HUES6 (cell line): ENCODE measurements at regions not wholly inside any gene's neighbourhood (a gene's known extent, or its start where the extent isn't known, plus 50 kb on each side); places are given as distances from the start of the nearest gene placed in this dataset.
"Not testable (repeated sequence)": the region's sequence is repeated elsewhere in the genome, so short reads cannot be mapped to it uniquely, and the experiment has no call there.

Experiments
- H3K27ac ChIP-seq: 2 replicates; pipeline ENCODE4 v1.7.0; 2013; ENCODE audit warnings: low read depth, mild to moderate bottlenecking, low read length, inconsistent platforms
- H3K27me3 ChIP-seq: 2 replicates; pipeline ENCODE4 v1.6.1; 2013; ENCODE audit warnings: low read length; ENCODE audit not compliant: control insufficient read depth, insufficient read depth
- H3K36me3 ChIP-seq: 2 replicates; pipeline ENCODE4 v1.6.1; 2013; ENCODE audit warnings: low read length; ENCODE audit not compliant: control insufficient read depth, insufficient read depth
- H3K4me1 ChIP-seq: 2 replicates; pipeline ENCODE4 v1.6.1; 2013; ENCODE audit warnings: low read length; ENCODE audit not compliant: control insufficient read depth, insufficient read depth
- H3K4me3 ChIP-seq: 2 replicates; pipeline ENCODE4 v1.5.1; 2013; ENCODE audit warnings: low read depth, low read length
- H3K9ac ChIP-seq: one replicate; pipeline ENCODE4 v1.6.1; 2013; ENCODE audit warnings: mild to moderate bottlenecking, low read length
- H3K9me3 ChIP-seq: 2 replicates; pipeline ENCODE4 v1.6.1; 2013; ENCODE audit warnings: low read depth, low read length; ENCODE audit not compliant: control insufficient read depth, insufficient read depth

- Histone ChIP-seq H3K9me3 (no peaks in the 10 kb centered on the region), H3K4me3 (no peak overlapping the region), H3K36me3 (no peaks in the 10 kb centered on the region), H3K4me1 (no peaks in the 10 kb centered on the region), H3K9ac (no peak overlapping the region), H3K27me3 (no peaks in the 10 kb centered on the region), H3K27ac (no peak overlapping the region)
Observed at GRCh38 chr21:19218163-19218562, 814.6 kb upstream of the TMPRSS15 start.

GRCh38 chr21:19224090-19224489 lies 820.5 kb upstream of the TMPRSS15 start:
- 0 out of 2 replicates have a peak, but pooled peaks cover 4% of the 10 kb centered on the region for H3K4me1 ChIP-seq

GRCh38 chr21:19228226-19228625 lies 824.6 kb upstream of the TMPRSS15 start:
- Histone ChIP-seq H3K4me3 (no peak overlapping the region), H3K9me3 (no peaks in the 10 kb centered on the region), H3K27ac (no peak overlapping the region), H3K36me3 (no peaks in the 10 kb centered on the region), H3K27me3 (no peaks in the 10 kb centered on the region), H3K9ac (no peak overlapping the region), H3K4me1 (0 out of 2 replicates have a peak, but pooled peaks cover 4% of the 10 kb centered on the region)

More at GRCh38 chr21:19224090-19224489, 820.5 kb upstream of the TMPRSS15 start:
- H3K27ac ChIP-seq: no peak overlapping the region
- H3K4me3 ChIP-seq: no peak overlapping the region
- H3K36me3 ChIP-seq: no peaks in the 10 kb centered on the region
- no peaks in the 10 kb centered on the region for H3K9me3 ChIP-seq
- H3K9ac ChIP-seq: no peak overlapping the region
- no peaks in the 10 kb centered on the region for H3K27me3 ChIP-seq

DNA sequence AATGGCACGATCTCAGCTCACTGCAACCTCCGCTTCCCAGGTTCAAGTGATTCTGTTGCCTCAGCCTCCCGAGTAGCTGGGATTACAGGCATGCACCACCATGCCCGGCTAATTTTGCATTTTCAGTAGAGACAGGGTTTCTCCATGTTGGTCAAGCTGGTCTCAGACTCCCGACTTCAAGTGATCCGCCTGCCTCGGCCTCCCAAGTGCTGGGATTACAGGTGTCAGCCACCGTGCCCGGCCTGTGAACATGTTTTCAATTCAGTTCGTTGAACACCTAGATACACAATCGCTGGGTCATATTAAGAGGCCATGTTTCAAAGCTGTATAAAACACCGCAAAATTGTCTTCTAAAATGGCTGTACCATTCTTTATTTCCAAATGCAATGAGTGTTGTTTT lies 830.3 kb upstream of the TMPRSS15 start:
- H3K27me3 ChIP-seq, H3K36me3 ChIP-seq, H3K4me1 ChIP-seq, H3K9ac ChIP-seq, H3K9me3 ChIP-seq, H3K4me3 ChIP-seq, H3K27ac ChIP-seq: not testable (repeated sequence)

DNA sequence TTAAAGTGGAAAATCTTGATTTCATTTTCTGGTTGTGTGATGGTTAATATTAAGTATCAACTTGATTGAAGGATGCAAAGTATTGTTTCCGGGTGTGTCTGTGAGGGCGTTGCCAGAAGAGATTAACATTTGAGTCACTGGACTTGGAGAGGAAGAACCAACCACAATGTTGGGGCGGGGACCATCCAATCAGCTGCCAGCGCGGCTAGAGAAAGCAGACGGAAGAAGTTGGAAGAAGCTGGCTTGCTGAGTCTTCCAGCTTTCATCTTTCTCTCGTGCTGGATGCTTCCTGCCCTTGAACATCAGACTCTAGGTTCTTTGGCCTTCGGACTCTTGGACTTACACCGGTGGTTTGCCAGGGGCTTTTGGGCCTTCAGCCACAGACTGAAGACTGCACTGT lies 832.6 kb upstream of the TMPRSS15 start:
- no peak overlapping the region for H3K27ac ChIP-seq
- no peak overlapping the region for H3K9ac ChIP-seq

GRCh38 chr21:19237608-19238007 lies 834.0 kb upstream of the TMPRSS15 start:
- no peak overlapping the region for H3K9ac ChIP-seq
- no peak overlapping the region for H3K27ac ChIP-seq
- no peaks in the 10 kb centered on the region for H3K4me1 ChIP-seq
- no peaks in the 10 kb centered on the region for H3K27me3 ChIP-seq
- H3K36me3 ChIP-seq: no peaks in the 10 kb centered on the region
- H3K4me3 ChIP-seq: no peak overlapping the region
- no peaks in the 10 kb centered on the region for H3K9me3 ChIP-seq

More for the DNA sequence above, 832.6 kb upstream of the TMPRSS15 start:
- Histone ChIP-seq H3K9me3 (no peaks in the 10 kb centered on the region), H3K4me1 (no peaks in the 10 kb centered on the region), H3K36me3 (no peaks in the 10 kb centered on the region), H3K27me3 (no peaks in the 10 kb centered on the region), H3K4me3 (no peak overlapping the region)

DNA sequence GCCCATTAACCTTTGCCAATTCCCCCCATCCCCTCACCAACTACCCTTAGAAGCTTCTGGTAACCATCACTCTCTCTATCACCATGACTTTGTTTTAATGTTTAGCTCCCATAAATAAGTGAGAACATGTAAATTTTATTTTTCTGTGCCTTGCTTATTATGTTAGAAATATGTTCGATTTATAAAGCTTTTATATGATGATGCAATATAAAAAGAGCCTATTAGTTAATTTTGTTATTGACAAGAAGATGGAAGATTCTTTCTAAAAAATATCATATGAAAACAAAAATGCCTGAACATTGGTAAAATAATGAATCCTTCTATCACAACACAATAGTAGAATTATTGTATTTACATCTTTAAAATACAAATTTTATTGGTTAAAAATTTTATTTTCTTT lies 836.1 kb upstream of the TMPRSS15 start:
- Histone ChIP-seq H3K9me3 (no peaks in the 10 kb centered on the region), H3K27me3 (no peaks in the 10 kb centered on the region), H3K9ac (no peak overlapping the region), H3K27ac (no peak overlapping the region), H3K36me3 (no peaks in the 10 kb centered on the region), H3K4me1 (no peaks in the 10 kb centered on the region), H3K4me3 (no peak overlapping the region)

GRCh38 chr21:19244502-19245187 lies 841.1 kb upstream of the TMPRSS15 start:
- no peaks in the 10 kb centered on the region for H3K4me1 ChIP-seq
- no peak overlapping the region for H3K27ac ChIP-seq
- no peaks in the 10 kb centered on the region for H3K36me3 ChIP-seq
- no peaks in the 10 kb centered on the region for H3K9me3 ChIP-seq
- no peak overlapping the region for H3K9ac ChIP-seq
- no peak overlapping the region for H3K4me3 ChIP-seq
- no peaks in the 10 kb centered on the region for H3K27me3 ChIP-seq

DNA sequence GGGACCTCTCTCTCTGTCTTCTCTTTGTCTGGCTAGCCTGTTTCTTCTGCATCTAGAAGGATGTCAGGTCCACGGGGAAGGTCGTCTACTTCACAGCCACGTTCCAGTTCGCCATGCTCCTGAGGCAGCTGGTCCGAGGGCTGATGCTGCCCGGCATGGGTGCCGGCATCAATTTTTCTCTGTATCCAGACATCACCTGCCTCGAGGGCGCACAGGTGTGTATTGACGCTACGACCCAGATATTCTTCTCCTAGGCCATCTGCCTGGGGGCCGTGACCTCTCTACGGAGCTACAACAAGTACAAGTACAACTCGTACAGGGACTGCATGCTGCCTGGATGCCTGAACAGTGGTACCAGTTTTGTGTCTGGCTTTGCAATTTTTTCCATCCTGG lies 841.6 kb upstream of the TMPRSS15 start:
- no peak overlapping the region for H3K27ac ChIP-seq
- no peak overlapping the region for H3K4me3 ChIP-seq
- no peaks in the 10 kb centered on the region for H3K27me3 ChIP-seq
- H3K9ac ChIP-seq: no peak overlapping the region
- H3K4me1 ChIP-seq: no peaks in the 10 kb centered on the region
- H3K36me3 ChIP-seq: no peaks in the 10 kb centered on the region
- H3K9me3 ChIP-seq: no peaks in the 10 kb centered on the region

- no peak overlapping the region for H3K27ac ChIP-seq
- no peaks in the 10 kb centered on the region for H3K36me3 ChIP-seq
- no peaks in the 10 kb centered on the region for H3K27me3 ChIP-seq
- H3K4me1 ChIP-seq: no peaks in the 10 kb centered on the region
- no peak overlapping the region for H3K4me3 ChIP-seq
- no peaks in the 10 kb centered on the region for H3K9me3 ChIP-seq
- no peak overlapping the region for H3K9ac ChIP-seq
Observed at GRCh38 chr21:19246018-19246417, 842.4 kb upstream of the TMPRSS15 start.

DNA sequence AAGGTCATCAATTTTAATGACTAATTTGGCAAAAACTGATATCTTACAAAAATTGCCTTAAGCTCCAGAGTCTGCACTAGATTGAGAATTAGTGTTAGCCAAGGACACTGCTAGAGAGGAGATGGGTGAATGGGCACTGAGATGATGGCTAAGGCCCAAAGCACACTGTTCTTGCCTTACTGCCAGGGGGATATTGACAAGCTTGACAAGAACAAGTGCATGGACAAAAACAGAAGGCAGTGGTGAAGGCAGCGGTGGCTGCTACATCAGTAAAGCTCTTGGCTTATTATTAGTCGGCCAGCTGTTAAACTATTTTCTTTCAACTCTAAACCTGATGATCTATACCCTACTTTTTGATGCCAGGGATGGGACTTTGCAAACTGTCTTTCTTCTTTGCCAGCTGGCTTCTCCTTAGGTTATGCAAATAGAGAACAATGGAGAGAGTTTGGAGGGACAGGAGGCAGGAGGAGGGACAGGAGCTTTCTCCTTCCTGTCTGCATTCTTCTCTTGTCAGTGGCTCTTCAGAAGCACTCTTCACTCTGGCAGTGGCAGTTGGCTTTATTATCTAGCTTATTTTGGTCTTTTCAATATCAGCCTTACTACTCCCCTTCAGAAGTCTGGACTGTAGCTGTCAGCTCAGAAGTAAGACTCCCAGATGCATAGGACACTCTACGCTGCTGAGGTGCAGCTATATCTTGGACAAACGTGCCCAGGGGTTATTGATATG lies 853.5 kb upstream of the TMPRSS15 start:
- Histone ChIP-seq H3K36me3 (no peaks in the 10 kb centered on the region), H3K27me3 (no peaks in the 10 kb centered on the region), H3K27ac (no peak overlapping the region), H3K9me3 (no peaks in the 10 kb centered on the region), H3K9ac (no peak overlapping the region), H3K4me3 (no peak overlapping the region), H3K4me1 (0 out of 2 replicates have a peak, but pooled peaks cover 2% of the 10 kb centered on the region)
